DOHH2 (cell line): ENCODE measurements at regions not wholly inside any gene's neighbourhood (a gene's known extent, or its start where the extent isn't known, plus 50 kb on each side); places are given as distances from the start of the nearest gene placed in this dataset.
"Not testable (repeated sequence)": the region's sequence is repeated elsewhere in the genome, so short reads cannot be mapped to it uniquely, and the experiment has no call there.

Experiments
- H3F3A ChIP-seq: fragments of 200-600 bp; sonication (generic), shearing (Covaris generic); 2 replicates; pipeline ENCODE4 v1.6.0; 2016; ENCODE audit warnings: antibody characterized with exemption, mild to moderate bottlenecking; ENCODE audit not compliant: control insufficient read depth, insufficient read depth
- H3K27ac ChIP-seq: fragments of 200-600 bp; sonication (generic); 2 replicates; pipeline ENCODE4 v1.5.1; 2014; ENCODE audit warnings: low read depth, mild to moderate bottlenecking, low read length, moderate library complexity
- H3K27me3 ChIP-seq: fragments of 200-600 bp; sonication (generic); 2 replicates; pipeline ENCODE4 v1.6.1; 2014; ENCODE audit warnings: mild to moderate bottlenecking, low read length, mixed read lengths; ENCODE audit not compliant: control insufficient read depth
- H3K36me3 ChIP-seq: fragments of 200-600 bp; sonication (generic); 2 replicates; pipeline ENCODE4 v1.6.1; 2014; ENCODE audit warnings: mild to moderate bottlenecking, low read length, moderate library complexity, mixed read lengths; ENCODE audit not compliant: control insufficient read depth
- H3K4me1 ChIP-seq: fragments of 200-600 bp; sonication (generic); 2 replicates; pipeline ENCODE4 v1.6.1; 2014; ENCODE audit warnings: mild to moderate bottlenecking, low read length, mixed read lengths; ENCODE audit not compliant: control insufficient read depth
- H3K4me2 ChIP-seq: fragments of 200-600 bp; sonication (generic); 2 replicates; pipeline ENCODE4 v1.6.0; 2014; ENCODE audit warnings: mild to moderate bottlenecking, low read length, moderate library complexity
- H3K4me3 ChIP-seq: fragments of 200-600 bp; sonication (generic); 2 replicates; pipeline ENCODE4 v1.5.1; 2014; ENCODE audit warnings: mild to moderate bottlenecking, low read length, mixed read lengths
- H3K79me2 ChIP-seq: fragments of 200-600 bp; sonication (generic); 2 replicates; pipeline ENCODE4 v1.6.1; 2014; ENCODE audit warnings: mild to moderate bottlenecking, low read length, mixed read lengths; ENCODE audit not compliant: control insufficient read depth
- H3K9me2 ChIP-seq: fragments of 200-600 bp; sonication (generic); replicated peaks from 2 replicates; pipeline ENCODE4 v1.6.1; 2014; ENCODE audit warnings: mild to moderate bottlenecking, low read length, mixed read lengths; ENCODE audit not compliant: control insufficient read depth
- H3K9me3 ChIP-seq: fragments of 200-600 bp; sonication (generic); 2 replicates; pipeline ENCODE4 v1.6.1; 2014; ENCODE audit warnings: antibody characterized with exemption, low read length, mixed read lengths; ENCODE audit not compliant: control insufficient read depth, insufficient read depth
- H4K20me1 ChIP-seq: fragments of 200-600 bp; sonication (generic); 2 replicates; pipeline ENCODE4 v1.6.0; 2014; ENCODE audit warnings: low read depth, mild to moderate bottlenecking, antibody characterized with exemption, low read length, moderate library complexity; ENCODE audit not compliant: control insufficient read depth, insufficient read depth
- CTCF ChIP-seq: fragments of 200-600 bp; sonication (generic); IDR thresholded peaks from one replicate; pipeline ENCODE4 v1.5.1; 2014; ENCODE audit warnings: antibody characterized with exemption, mild to moderate bottlenecking, low read depth, low read length; ENCODE audit not compliant: poor library complexity, severe bottlenecking
- EZH2phosphoT487 ChIP-seq: fragments of 200-600 bp; sonication (generic); IDR thresholded peaks from 2 replicates; pipeline ENCODE4 v1.6.1; 2017; ENCODE audit warnings: borderline replicate concordance, mild to moderate bottlenecking, antibody characterized with exemption, low read length, moderate library complexity, mixed read lengths

- no peaks in the 10 kb centered on the region for H4K20me1 ChIP-seq
- TF ChIP-seq EZH2phosphoT487, result no peak
- TF ChIP-seq CTCF, result no peak
- H3K9me2 ChIP-seq, result no peaks in the 10 kb centered on the region
- no peak overlapping the region for H3K4me2 ChIP-seq
- H3K27ac ChIP-seq, result no peak overlapping the region
- no peaks in the 10 kb centered on the region for H3K36me3 ChIP-seq
- H3F3A ChIP-seq, result no peaks in the 10 kb centered on the region
- no peaks in the 10 kb centered on the region for H3K79me2 ChIP-seq
- no peak overlapping the region for H3K4me3 ChIP-seq
- H3K4me1 ChIP-seq, result peaks cover 4% of the 10 kb centered on the region; the same call in 1 of the 2 replicates
- H3K9me3 ChIP-seq, result peaks cover 7% of the 10 kb centered on the region; the same call in 1 of the 2 replicates
- no peaks in the 10 kb centered on the region for H3K27me3 ChIP-seq
Measured at GRCh38 chr12:131245564-131246355, 292.1 kb downstream of the ADGRD1 start.

- not testable (repeated sequence) for H3K27me3 ChIP-seq, H3K27ac ChIP-seq, H3K9me3 ChIP-seq, H3K4me3 ChIP-seq, H3F3A ChIP-seq, H4K20me1 ChIP-seq, H3K36me3 ChIP-seq, H3K9me2 ChIP-seq, H3K4me2 ChIP-seq, H3K79me2 ChIP-seq, H3K4me1 ChIP-seq
Measured at GRCh38 chr12:131247026-131247725, 293.5 kb downstream of the ADGRD1 start.

GRCh38 chr12:131247875-131248274 is 294.2 kb downstream of the ADGRD1 start:
- H3K9me3 ChIP-seq, H3K36me3 ChIP-seq, H4K20me1 ChIP-seq, H3K4me2 ChIP-seq, H3K4me3 ChIP-seq, H3K27ac ChIP-seq, H3K27me3 ChIP-seq, H3K79me2 ChIP-seq, H3K9me2 ChIP-seq, H3F3A ChIP-seq, H3K4me1 ChIP-seq: not testable (repeated sequence)

- Histone ChIP-seq H3K4me2 (no peak overlapping the region), H3K9me3 (no peaks in the 10 kb centered on the region)
- TF ChIP-seq CTCF (no peak), EZH2phosphoT487 (no peak)
Measured at GRCh38 chr12:131249246-131250027, 295.7 kb downstream of the ADGRD1 start.

More at GRCh38 chr12:131249246-131250027, 295.7 kb downstream of the ADGRD1 start:
- no peaks in the 10 kb centered on the region for H4K20me1 ChIP-seq
- H3K4me1 ChIP-seq, result no peaks in the 10 kb centered on the region
- no peaks in the 10 kb centered on the region for H3K27me3 ChIP-seq
- no peaks in the 10 kb centered on the region for H3F3A ChIP-seq
- no peak overlapping the region for H3K4me3 ChIP-seq
- no peaks in the 10 kb centered on the region for H3K79me2 ChIP-seq
- H3K36me3 ChIP-seq, result no peaks in the 10 kb centered on the region
- no peaks in the 10 kb centered on the region for H3K9me2 ChIP-seq
- no peak overlapping the region for H3K27ac ChIP-seq
